Tibial nerve (tissue), 4 donors: ENCODE measurements at regions not wholly inside any gene's neighbourhood (a gene's known extent, or its start where the extent isn't known, plus 50 kb on each side); places are given as distances from the start of the nearest gene placed in this dataset.

Experiments used
- CTCF ChIP-seq, 5 experiments: fragments of 200-600 bp in 3 of 5; fragments of 450-650 bp in 2 of 5; sonication (generic) in 3 of 5; IDR thresholded peaks; one replicate each; pipeline ENCODE4 v1.5.1; 2016 to 2019; ENCODE audit warnings: antibody characterized with exemption in 5 of 5, mild to moderate bottlenecking in 3 of 5, moderate library complexity in 2 of 5
- EP300 ChIP-seq, 2 donors: sonication (generic); formaldehyde crosslinking; IDR thresholded peaks; one replicate each; pipeline ENCODE4 v1.6.1; 2017; ENCODE audit warnings: antibody characterized with exemption in 2 of 2, mild to moderate bottlenecking in 1 of 2
- POLR2A ChIP-seq, 2 donors: fragments of 450-650 bp; IDR thresholded peaks; one replicate each; pipeline ENCODE4 v1.6.1; 2017; ENCODE audit warnings: antibody characterized with exemption in 2 of 2, mild to moderate bottlenecking in 2 of 2, moderate library complexity in 2 of 2

GRCh38 chr2:6770006-6770405 is 95.7 kb downstream of the CMPK2 start:
- TF ChIP-seq CTCF (IDR thresholded peaks at IDR 0.05) (no peak), POLR2A (IDR thresholded peaks at IDR 0.05) (no peak), EP300 (IDR thresholded peaks at IDR 0.05) (no peak)
